Endothelial cell of umbilical vein (primary cell): ENCODE measurements at regions not wholly inside any gene's neighbourhood (a gene's known extent, or its start where the extent isn't known, plus 50 kb on each side); places are given as distances from the start of the nearest gene placed in this dataset.

Source experiments
- BruUV-seq: library from RNA; stranded (reverse); fragments of 400-500 nt; replicated peaks from 2 replicates; lab custom pipeline; 2021; lab: Mats Ljungman, UMichigan
- CTCF ChIA-PET: fragments of 300-600, 350-600 bp; sonication (Branson Sonifier 250); formaldehyde crosslinking; loops from one replicate; lab custom pipeline; 2021; ENCODE audit warnings: antibody characterized with exemption, inconsistent platforms; lab: Charles Lee
- POLR2A ChIA-PET: fragments of 300-600, 350-600 bp; sonication (Branson Sonifier 250); formaldehyde crosslinking; loops from one replicate; lab custom pipeline; 2021; ENCODE audit warnings: antibody characterized with exemption, inconsistent platforms; lab: Charles Lee
- DNase-seq: peaks from one replicate; pipeline ENCODE4 v3.0.0-alpha.2; 2011; ENCODE audit warnings: low read depth, low spot score
- FAIRE-seq: peaks from 2 replicates; lab custom pipeline; 2011; peaks lifted over from hg19 to GRCh38; lab: Jason Lieb, UNC
- H2AFZ ChIP-seq: 2 replicates; pipeline ENCODE4 v1.6.0; 2012; ENCODE audit warnings: low read depth, low read length, control low read depth, inconsistent platforms
- H3K27ac ChIP-seq: 2 replicates; pipeline ENCODE4 v1.5.1; 2011; ENCODE audit warnings: low read depth, mild to moderate bottlenecking, control low read depth, low read length, moderate library complexity; ENCODE audit not compliant: insufficient read depth
- H3K27me3 ChIP-seq, 2 experiments: 2 replicates each; pipeline versions ENCODE4 v1.6.0 to v1.6.1; 2011; ENCODE audit warnings: low read length in 2 of 2, mixed read lengths in 1 of 2; ENCODE audit not compliant: control insufficient read depth in 2 of 2, insufficient read depth in 2 of 2
- H3K36me3 ChIP-seq, 2 experiments: 2 replicates in 1 of 2; 3 replicates in 1 of 2; pipeline ENCODE4 v1.5.1; 2011; ENCODE audit warnings: low read length in 2 of 2, mild to moderate bottlenecking in 1 of 2, moderate library complexity in 1 of 2; ENCODE audit not compliant: control insufficient read depth in 2 of 2, insufficient read depth in 2 of 2; ENCODE audit errors: extremely low read depth in 1 of 2
- H3K4me1 ChIP-seq: 3 replicates; pipeline ENCODE4 v1.5.1; 2011; ENCODE audit warnings: mild to moderate bottlenecking, low read length; ENCODE audit not compliant: control insufficient read depth, insufficient read depth; ENCODE audit errors: extremely low read depth
- H3K4me2 ChIP-seq: 2 replicates; pipeline ENCODE4 v1.6.1; 2011; ENCODE audit warnings: low read length, control low read depth, mixed read lengths; ENCODE audit not compliant: insufficient read depth
- H3K4me3 ChIP-seq, 3 experiments: fragments of 200-600 bp in 1 of 3; sonication (generic), shearing (Covaris generic) in 1 of 3; replicated peaks in 1 of 3; 2 replicates each; pipeline ENCODE4 v1.5.1; 2011 to 2016; ENCODE audit warnings: control low read depth in 3 of 3, low read length in 3 of 3, mild to moderate bottlenecking in 2 of 3, inconsistent platforms in 1 of 3, low read depth in 1 of 3, moderate library complexity in 1 of 3; ENCODE audit not compliant: insufficient read depth in 1 of 3
- H3K79me2 ChIP-seq: 2 replicates; pipeline ENCODE4 v1.6.0; 2012; ENCODE audit warnings: low read length, inconsistent platforms; ENCODE audit not compliant: control insufficient read depth, insufficient read depth
- H3K9ac ChIP-seq: replicated peaks from 2 replicates; pipeline ENCODE3; 2011; ENCODE audit warnings: low read length, control low read depth; ENCODE audit not compliant: insufficient read depth; ENCODE audit errors: extremely low read depth
- H3K9me1 ChIP-seq: replicated peaks from 3 replicates; pipeline ENCODE4 v1.6.0; 2011; ENCODE audit warnings: mild to moderate bottlenecking, low read length; ENCODE audit not compliant: control insufficient read depth, insufficient read depth; ENCODE audit errors: extremely low read depth
- H3K9me3 ChIP-seq: replicated peaks from 2 replicates; pipeline ENCODE4 v1.5.1; 2012; ENCODE audit warnings: low read length, inconsistent platforms; ENCODE audit not compliant: control insufficient read depth, insufficient read depth
- H4K20me1 ChIP-seq: replicated peaks from 2 replicates; pipeline ENCODE3; 2011; ENCODE audit warnings: mild to moderate bottlenecking, low read length; ENCODE audit not compliant: control insufficient read depth, insufficient read depth; ENCODE audit errors: extremely low read depth
- CTCF ChIP-seq, 2 donors: IDR thresholded peaks; 1 replicate in 1 of 2; 2 replicates in 1 of 2; pipeline ENCODE4 v1.5.1; 2011; ENCODE audit warnings: low read length in 2 of 2, mild to moderate bottlenecking in 2 of 2, moderate library complexity in 2 of 2, control low read depth in 1 of 2, inconsistent platforms in 1 of 2, low read depth in 1 of 2; ENCODE audit not compliant: insufficient read depth in 1 of 2; ENCODE audit errors: extremely low read depth in 1 of 2
- GATA2 ChIP-seq: IDR thresholded peaks from 2 replicates; pipeline ENCODE4 v1.7.0; 2011; ENCODE audit warnings: low read depth, mild to moderate bottlenecking, moderate library complexity, mixed read lengths, low read length; ENCODE audit not compliant: insufficient read length, insufficient read depth
- JUN ChIP-seq: IDR thresholded peaks from 2 replicates; pipeline ENCODE4 v1.6.1; 2011; ENCODE audit warnings: borderline replicate concordance, low read depth; ENCODE audit not compliant: insufficient read length, insufficient read depth
- POLR2A ChIP-seq: IDR thresholded peaks from 2 replicates; pipeline ENCODE4 v1.6.1; 2012; ENCODE audit warnings: low read depth, mild to moderate bottlenecking, control low read depth, low read length
- POLR2AphosphoS5 ChIP-seq: IDR thresholded peaks from 2 replicates; pipeline ENCODE4 v1.6.1; 2012; ENCODE audit warnings: low read depth, mild to moderate bottlenecking, control low read depth, low read length, moderate library complexity; ENCODE audit not compliant: insufficient read depth
- dilution Hi-C: fragments of 300-500 bp; cut with MboI; formaldehyde crosslinking; loops from one replicate; pipeline ENCODE4 v1.15.0; 2019; ENCODE audit warnings: low sequenced_read_pairs; ENCODE audit not compliant: extremely low pct_ligation_motif_present
- intact Hi-C: fragments of 100-400 bp; cut with micrococcal nuclease; formaldehyde crosslinking; loops from one replicate; pipeline ENCODE4 v1.10.0; 2022
- TF ChIP-seq, protein P1 (sequence below): IDR thresholded peaks from 2 replicates; pipeline ENCODE4 v1.6.1; 2011; ENCODE audit not compliant: insufficient read depth, insufficient read length

GRCh38 chr2:20933714-20934113 is 110.2 kb downstream of the APOB start:
- ChIA-PET CTCF (interaction anchor here (0.9 kb wide), 1 partner anchor 22 kb away, joined by 4 read pairs; no protein-coding TSS in a partner anchor), POLR2A (no interaction called here)
- Histone ChIP-seq H3K36me3 (no peaks in the 10 kb centered on the region), H3K9ac (no peak overlapping the region), H3K4me3 (no peak overlapping the region), H3K9me3 (no peaks in the 10 kb centered on the region), H3K4me2 (no peak overlapping the region), H3K27ac (no peak overlapping the region), H3K9me1 (no peaks in the 10 kb centered on the region), H3K4me1 (no peaks in the 10 kb centered on the region), H3K79me2 (no peaks in the 10 kb centered on the region), H4K20me1 (no peaks in the 10 kb centered on the region), H3K27me3 (no peaks in the 10 kb centered on the region), H2AFZ (no peak overlapping the region)
- FAIRE-seq = no peak
- DNase-seq = no peak
- dilution Hi-C loops = no loop called here
- TF ChIP-seq, protein P1, sequence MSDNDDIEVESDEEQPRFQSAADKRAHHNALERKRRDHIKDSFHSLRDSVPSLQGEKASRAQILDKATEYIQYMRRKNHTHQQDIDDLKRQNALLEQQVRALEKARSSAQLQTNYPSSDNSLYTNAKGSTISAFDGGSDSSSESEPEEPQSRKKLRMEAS = no peak
- TF ChIP-seq GATA2 (no peak), POLR2AphosphoS5 (no peak), POLR2A (no peak), CTCF (IDR thresholded peaks at IDR 0.05; ENCODE audit: extremely low read depth in 1 of 2, insufficient read depth in 1 of 2, low read depth in 1 of 2, low read length in 2 of 2) (no peak), JUN (no peak)
- intact Hi-C loops = no loop called here
- no TSS peak for BruUV-seq

DNA sequence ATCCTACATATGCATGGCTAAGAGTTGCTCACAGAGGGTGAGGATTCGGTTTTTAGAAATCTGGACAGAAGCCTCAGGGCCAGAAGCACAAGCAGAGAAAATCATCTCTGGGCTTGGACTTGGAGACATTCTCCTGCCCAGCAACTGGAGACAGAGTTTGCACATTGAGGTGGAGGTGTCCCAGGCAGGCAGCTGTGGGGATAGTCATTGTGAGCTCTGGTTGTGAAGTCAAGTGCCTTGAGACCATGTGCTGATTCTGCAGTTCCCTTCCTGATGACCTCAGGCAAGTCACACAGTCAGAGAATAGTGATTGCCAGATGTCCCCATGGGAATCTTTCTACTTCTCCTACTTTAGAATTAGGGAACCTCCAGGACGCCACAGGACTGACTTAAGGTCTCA is 108.4 kb upstream of the LDAH start:
- FAIRE-seq (no peak), DNase-seq (no peak)
- Histone ChIP-seq H3K4me1 (no peaks in the 10 kb centered on the region), H3K9me3 (no peaks in the 10 kb centered on the region), H3K4me3 (no peak overlapping the region), H4K20me1 (no peaks in the 10 kb centered on the region), H3K36me3 (no peaks in the 10 kb centered on the region), H3K9ac (no peak overlapping the region), H3K4me2 (no peak overlapping the region), H3K27ac (no peak overlapping the region), H3K9me1 (no peaks in the 10 kb centered on the region), H3K27me3 (no peaks in the 10 kb centered on the region), H2AFZ (no peak overlapping the region), H3K79me2 (no peaks in the 10 kb centered on the region)
- dilution Hi-C loops = no loop called here
- POLR2A ChIA-PET = no interaction called here
- no TSS peak for BruUV-seq
- intact Hi-C loops = no loop called here
- CTCF ChIA-PET = no interaction called here
- TF ChIP-seq POLR2AphosphoS5 (no peak), JUN (no peak), CTCF (IDR thresholded peaks at IDR 0.05; ENCODE audit: extremely low read depth in 1 of 2, insufficient read depth in 1 of 2, low read depth in 1 of 2, low read length in 2 of 2) (no peak), POLR2A (no peak)
- TF ChIP-seq, protein P1 = no peak
